Occipital lobe (tissue), 2 donors: ENCODE measurements at regions not wholly inside any gene's neighbourhood (a gene's known extent, or its start where the extent isn't known, plus 50 kb on each side); places are given as distances from the start of the nearest gene placed in this dataset. TPM values are rescaled to one million over a fixed set of nuclear protein-coding genes. Genes with fewer than 3 reads are reported as not detected.
"Not testable (repeated sequence)": the region's sequence is repeated elsewhere in the genome, so short reads cannot be mapped to it uniquely, and the experiment has no call there.

Source experiments
- DNase-seq: peaks from one replicate; lab custom pipeline; 2025; lab: John Stamatoyannopoulos, UW
- small RNA-seq: library from RNA; depleted of rRNA; stranded (forward); fragments of <200 nt; gene quantifications from one replicate; pipeline ENCODE3, GENCODE V24; 2014

GRCh38 chr10:29204070-29204800 lies 84.6 kb upstream of the LYZL1 start:
- DNase-seq, result no peak

GRCh38 chr10:29205787-29206186 lies 83.1 kb upstream of the LYZL1 start:
- no peak for DNase-seq

GRCh38 chr10:29208845-29209244 lies 80.0 kb upstream of the LYZL1 start:
- no peak for DNase-seq

- no peak for DNase-seq
Measured at GRCh38 chr10:29209830-29210229, 79.0 kb upstream of the LYZL1 start.

- no peak for DNase-seq
Measured at GRCh38 chr10:29210266-29210868, 78.5 kb upstream of the LYZL1 start.

- DNase-seq, result no peak
Measured at GRCh38 chr10:29212597-29212996, 76.3 kb upstream of the LYZL1 start.

- DNase-seq, result no peak
Measured at GRCh38 chr10:29214551-29214950, 74.3 kb upstream of the LYZL1 start.

GRCh38 chr10:29217292-29217738 lies 71.6 kb upstream of the LYZL1 start:
- DNase-seq, result no peak

GRCh38 chr10:29223326-29223725 lies 65.5 kb upstream of the LYZL1 start:
- DNase-seq, result no peak

- no peak for DNase-seq
Measured at GRCh38 chr10:29224631-29225030, 64.2 kb upstream of the LYZL1 start.

- no peak for DNase-seq
Measured at GRCh38 chr10:29227201-29227600, 61.7 kb upstream of the LYZL1 start.

GRCh38 chr10:29228562-29228961 lies 60.3 kb upstream of the LYZL1 start:
- no peak for DNase-seq

GRCh38 chr10:29229258-29229705 lies 59.6 kb upstream of the LYZL1 start:
- no peak for DNase-seq

GRCh38 chr10:29236910-29237309 lies 52.0 kb upstream of the LYZL1 start:
- not testable (repeated sequence) for DNase-seq

- DNase-seq, result no peak
Measured at GRCh38 chr10:29237786-29238185, 51.1 kb upstream of the LYZL1 start.

GRCh38 chr10:29238523-29239135 lies 50.2 kb upstream of the LYZL1 start:
- DNase-seq, result no peak

Small RNAs in the stretch of these regions (small RNA-seq; reads per million reads assigned to genes)
- gene AL355376.1, result not detected
- not detected for gene AL355376.2
- gene RNA5SP308, result not detected
- gene RNU6-270P, result not detected
